ENCODE measurements at regions not wholly inside any gene's neighbourhood (a gene's known extent, or its start where the extent isn't known, plus 50 kb on each side); places are given as distances from the start of the nearest gene placed in this dataset.

GRCh38 chr9:13621872-13622564, 342.5 kb upstream of the MPDZ start:
- TF ChIP-seq POLR2A (IDR thresholded peaks at IDR 0.05; ENCODE audit: low read depth, low read length) (no peak), POLR2AphosphoS5 (IDR thresholded peaks at IDR 0.05; ENCODE audit: low read depth, low read length) (no peak)

Measured in GM12892 (cell line).